ENCODE measurements at regions not wholly inside any gene's neighbourhood (a gene's known extent, or its start where the extent isn't known, plus 50 kb on each side); places are given as distances from the start of the nearest gene placed in this dataset.
"Not testable (repeated sequence)": the region's sequence is repeated elsewhere in the genome, so short reads cannot be mapped to it uniquely, and the experiment has no call there.

- DNase-seq = no peak
- H3K4me2 ChIP-seq (ENCODE audit: unreplicated experiment) = no peak overlapping the region
- no peak overlapping the region for H2AFZ ChIP-seq
- H3K4me1 ChIP-seq (ENCODE audit: insufficient read depth) = peaks cover 12% of the 10 kb centered on the region
- no peaks in the 10 kb centered on the region for H3K36me3 ChIP-seq (ENCODE audit: low read depth)
- no peaks in the 10 kb centered on the region for H3K9me3 ChIP-seq (ENCODE audit: low read depth)
- 76 to 83% methylated on average over 5 of the region's 5 CpGs for WGBS, 2 experiments (ENCODE audit: low coverage in 1 of 2, low lambda C conversion rate in 2 of 2, missing lambda C conversion rate in 2 of 2)
- H3K4me3 ChIP-seq = no peak overlapping the region
- H3K27me3 ChIP-seq (replicated peaks; ENCODE audit: insufficient read depth) = no peaks in the 10 kb centered on the region
- TF ChIP-seq EZH2 (IDR thresholded peaks at IDR 0.05; ENCODE audit: insufficient read depth, poor library complexity, severe bottlenecking) (no peak), EZH2phosphoT487 (IDR thresholded peaks at IDR 0.05; ENCODE audit: insufficient read depth, low read depth) (no peak)
- no peaks in the 10 kb centered on the region for H3F3A ChIP-seq (ENCODE audit: insufficient read depth)
- H3K9ac ChIP-seq = no peak overlapping the region
- H3K27ac ChIP-seq = no peak overlapping the region
- no peaks in the 10 kb centered on the region for H4K20me1 ChIP-seq (ENCODE audit: insufficient read depth)
- no peaks in the 10 kb centered on the region for H3K79me2 ChIP-seq (ENCODE audit: insufficient read depth)
- in situ Hi-C loops (cut with MboI) = no loop called here
- H3K9me2 ChIP-seq (ENCODE audit: insufficient read depth) = no peaks in the 10 kb centered on the region
These were observed 259.0 kb upstream of the ERBB4 start for GRCh38 chr2:212797484-212798205.

- no peaks in the 10 kb centered on the region for H3K36me3 ChIP-seq (ENCODE audit: low read depth)
- no peak for DNase-seq
- no peaks in the 10 kb centered on the region for H3K79me2 ChIP-seq (ENCODE audit: insufficient read depth)
- H3K9me2 ChIP-seq (ENCODE audit: insufficient read depth) = no peaks in the 10 kb centered on the region
- no peak overlapping the region for H3K4me3 ChIP-seq
- no peak for TF ChIP-seq EZH2 (IDR thresholded peaks at IDR 0.05; ENCODE audit: insufficient read depth, poor library complexity, severe bottlenecking)
- no peak for TF ChIP-seq EZH2phosphoT487 (IDR thresholded peaks at IDR 0.05; ENCODE audit: insufficient read depth, low read depth)
- H3K4me2 ChIP-seq (ENCODE audit: unreplicated experiment) = no peak overlapping the region
- no peak overlapping the region for H3K27ac ChIP-seq
- H3K9ac ChIP-seq = no peak overlapping the region
- H2AFZ ChIP-seq = 0 out of 2 replicates have a peak overlapping the region, but pooled peaks have one; percentile 25
- H4K20me1 ChIP-seq (ENCODE audit: insufficient read depth) = no peaks in the 10 kb centered on the region
- H3K4me1 ChIP-seq (ENCODE audit: insufficient read depth) = peaks cover 12% of the 10 kb centered on the region
- no peaks in the 10 kb centered on the region for H3K9me3 ChIP-seq (ENCODE audit: low read depth)
- in situ Hi-C loops (cut with MboI) = no loop called here
- H3K27me3 ChIP-seq (replicated peaks; ENCODE audit: insufficient read depth) = no peaks in the 10 kb centered on the region
- no peaks in the 10 kb centered on the region for H3F3A ChIP-seq (ENCODE audit: insufficient read depth)
These were observed 255.9 kb upstream of the ERBB4 start for GRCh38 chr2:212794471-212794870.

GRCh38 chr2:212791569-212791968 lies 253.0 kb upstream of the ERBB4 start:
- 75 to 79% methylated on average over 6 of the region's 6 CpGs for WGBS, 2 experiments (ENCODE audit: low coverage in 1 of 2, low lambda C conversion rate in 2 of 2, missing lambda C conversion rate in 2 of 2)
- in situ Hi-C loops (cut with MboI) = no loop called here
- no peak overlapping the region for H3K4me3 ChIP-seq
- H3K27me3 ChIP-seq (replicated peaks; ENCODE audit: insufficient read depth) = no peaks in the 10 kb centered on the region
- H4K20me1 ChIP-seq (ENCODE audit: insufficient read depth) = no peaks in the 10 kb centered on the region
- H3K36me3 ChIP-seq (ENCODE audit: low read depth) = no peaks in the 10 kb centered on the region
- H3K9me3 ChIP-seq (ENCODE audit: low read depth) = no peaks in the 10 kb centered on the region
- no peak overlapping the region for H3K27ac ChIP-seq
- H2AFZ ChIP-seq = no peak overlapping the region
- H3F3A ChIP-seq (ENCODE audit: insufficient read depth) = no peaks in the 10 kb centered on the region
- no peaks in the 10 kb centered on the region for H3K79me2 ChIP-seq (ENCODE audit: insufficient read depth)
- DNase-seq = no peak
- no peak overlapping the region for H3K4me2 ChIP-seq (ENCODE audit: unreplicated experiment)
- H3K9me2 ChIP-seq (ENCODE audit: insufficient read depth) = no peaks in the 10 kb centered on the region
- TF ChIP-seq EZH2phosphoT487 (IDR thresholded peaks at IDR 0.05; ENCODE audit: insufficient read depth, low read depth) = no peak
- no peak for TF ChIP-seq EZH2 (IDR thresholded peaks at IDR 0.05; ENCODE audit: insufficient read depth, poor library complexity, severe bottlenecking)
- H3K9ac ChIP-seq = no peak overlapping the region
- peaks cover 8% of the 10 kb centered on the region for H3K4me1 ChIP-seq (ENCODE audit: insufficient read depth)

- H3K27ac ChIP-seq; H3K9me3 ChIP-seq (ENCODE audit: low read depth); H4K20me1 ChIP-seq (ENCODE audit: insufficient read depth); H3K27me3 ChIP-seq (replicated peaks; ENCODE audit: insufficient read depth); H3K9ac ChIP-seq; H3K79me2 ChIP-seq (ENCODE audit: insufficient read depth); H3K4me1 ChIP-seq (ENCODE audit: insufficient read depth); H3K4me2 ChIP-seq (ENCODE audit: unreplicated experiment); H2AFZ ChIP-seq; DNase-seq; H3K9me2 ChIP-seq (ENCODE audit: insufficient read depth); H3F3A ChIP-seq (ENCODE audit: insufficient read depth); H3K36me3 ChIP-seq (ENCODE audit: low read depth); H3K4me3 ChIP-seq; in situ Hi-C loops (cut with MboI): not testable (repeated sequence)
- WGBS, 2 experiments (ENCODE audit: low coverage in 1 of 2, low lambda C conversion rate in 2 of 2, missing lambda C conversion rate in 2 of 2) = 73 to 78% methylated on average over 5 of the region's 5 CpGs
These were observed 247.5 kb upstream of the ERBB4 start for GRCh38 chr2:212786088-212786487.
